ENCODE measurements at regions not wholly inside any gene's neighbourhood (a gene's known extent, or its start where the extent isn't known, plus 50 kb on each side); places are given as distances from the start of the nearest gene placed in this dataset.

DNA sequence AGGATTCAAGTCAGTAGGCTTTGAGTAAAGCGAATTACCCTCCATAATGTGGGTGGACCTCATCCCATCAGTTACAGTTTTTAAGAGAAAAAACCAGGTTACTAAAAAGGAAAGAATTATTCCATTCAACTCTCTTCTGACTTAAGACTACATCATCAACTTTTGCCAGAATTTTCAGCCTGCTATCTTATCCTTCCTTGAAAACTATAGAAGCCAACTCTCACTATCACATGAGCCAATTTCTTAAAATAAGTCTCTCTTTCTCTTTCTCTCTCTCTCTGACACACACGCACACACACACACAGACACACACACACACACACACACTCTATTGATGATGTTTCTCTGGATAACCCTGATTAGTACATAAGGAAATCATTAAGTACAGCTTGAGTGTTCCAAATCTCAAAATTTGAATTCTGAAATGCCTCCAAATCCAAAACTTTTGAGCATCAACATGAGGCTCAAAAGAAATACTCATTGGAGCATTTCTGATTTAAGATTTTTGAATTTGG is 217.0 kb upstream of the PRR20A start:
- H3K36me3 ChIP-seq (ENCODE audit: insufficient read depth, low read length), result no peaks in the 10 kb centered on the region
- no peaks in the 10 kb centered on the region for H3K79me2 ChIP-seq (ENCODE audit: insufficient read depth, low read depth, low read length)
- no peaks in the 10 kb centered on the region for H3K9me3 ChIP-seq (ENCODE audit: low read length)
- no peak overlapping the region for H3K4me3 ChIP-seq (ENCODE audit: low read depth, low read length, poor library complexity, severe bottlenecking)
- BruUV-seq (replicated peaks), result no TSS peak
- POLR2A ChIA-PET, result no interaction called here
- no peak overlapping the region for H3K27ac ChIP-seq (ENCODE audit: low read depth, low read length, poor library complexity, severe bottlenecking)
- DNase-seq (ENCODE audit: low spot score), result no peak
- intact Hi-C loops (cut with micrococcal nuclease; ENCODE audit: unreplicated experiment), result no loop called here
- CTCF ChIA-PET (ENCODE audit: unreplicated experiment), result no interaction called here
- no peaks in the 10 kb centered on the region for H3K9me2 ChIP-seq (ENCODE audit: insufficient read depth, low read length)
- H2AFZ ChIP-seq (ENCODE audit: low read length), result no peak overlapping the region
- H3K4me2 ChIP-seq (ENCODE audit: low read length), result no peak overlapping the region
- no peaks in the 10 kb centered on the region for H4K20me1 ChIP-seq (ENCODE audit: insufficient read depth, low read length)
- H3K4me1 ChIP-seq (ENCODE audit: insufficient read depth, low read length, poor library complexity, severe bottlenecking), result no peaks in the 10 kb centered on the region
- TF ChIP-seq, protein P1, sequence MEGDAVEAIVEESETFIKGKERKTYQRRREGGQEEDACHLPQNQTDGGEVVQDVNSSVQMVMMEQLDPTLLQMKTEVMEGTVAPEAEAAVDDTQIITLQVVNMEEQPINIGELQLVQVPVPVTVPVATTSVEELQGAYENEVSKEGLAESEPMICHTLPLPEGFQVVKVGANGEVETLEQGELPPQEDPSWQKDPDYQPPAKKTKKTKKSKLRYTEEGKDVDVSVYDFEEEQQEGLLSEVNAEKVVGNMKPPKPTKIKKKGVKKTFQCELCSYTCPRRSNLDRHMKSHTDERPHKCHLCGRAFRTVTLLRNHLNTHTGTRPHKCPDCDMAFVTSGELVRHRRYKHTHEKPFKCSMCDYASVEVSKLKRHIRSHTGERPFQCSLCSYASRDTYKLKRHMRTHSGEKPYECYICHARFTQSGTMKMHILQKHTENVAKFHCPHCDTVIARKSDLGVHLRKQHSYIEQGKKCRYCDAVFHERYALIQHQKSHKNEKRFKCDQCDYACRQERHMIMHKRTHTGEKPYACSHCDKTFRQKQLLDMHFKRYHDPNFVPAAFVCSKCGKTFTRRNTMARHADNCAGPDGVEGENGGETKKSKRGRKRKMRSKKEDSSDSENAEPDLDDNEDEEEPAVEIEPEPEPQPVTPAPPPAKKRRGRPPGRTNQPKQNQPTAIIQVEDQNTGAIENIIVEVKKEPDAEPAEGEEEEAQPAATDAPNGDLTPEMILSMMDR (conservative IDR thresholded peaks at IDR 0.05; ENCODE audit: low read length), result no peak
- no peak for TF ChIP-seq EZH2phosphoT487 (IDR thresholded peaks at IDR 0.05; ENCODE audit: borderline replicate concordance, low read depth, low read length)

DNA sequence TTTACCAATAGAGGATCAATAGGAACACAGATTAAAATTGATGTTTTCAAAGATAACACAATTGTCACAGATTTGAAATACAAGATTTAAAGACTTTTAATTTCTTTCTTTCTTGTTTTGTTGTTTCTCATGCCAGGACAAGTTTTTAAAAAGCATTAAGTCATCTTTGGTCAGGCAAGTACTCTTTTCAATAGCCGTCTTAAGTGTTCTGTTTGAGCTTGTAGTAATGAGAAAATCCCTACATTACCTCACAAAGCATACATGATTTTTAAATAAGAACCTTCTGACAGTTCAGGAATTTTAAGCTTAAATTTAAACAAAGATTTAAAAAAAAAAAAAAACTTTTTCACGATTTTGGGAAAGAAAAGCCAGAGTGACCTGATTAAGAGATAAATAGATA is 216.3 kb upstream of the PRR20A start:
- no peaks in the 10 kb centered on the region for H3K4me1 ChIP-seq (ENCODE audit: insufficient read depth, low read length, poor library complexity, severe bottlenecking)
- no peaks in the 10 kb centered on the region for H3K9me2 ChIP-seq (ENCODE audit: insufficient read depth, low read length)
- no peaks in the 10 kb centered on the region for H4K20me1 ChIP-seq (ENCODE audit: insufficient read depth, low read length)
- DNase-seq (ENCODE audit: low spot score), result no peak
- TF ChIP-seq, protein P1 (conservative IDR thresholded peaks at IDR 0.05; ENCODE audit: low read length), result no peak
- TF ChIP-seq EZH2phosphoT487 (IDR thresholded peaks at IDR 0.05; ENCODE audit: borderline replicate concordance, low read depth, low read length), result no peak
- H3K36me3 ChIP-seq (ENCODE audit: insufficient read depth, low read length), result no peaks in the 10 kb centered on the region
- H3K9me3 ChIP-seq (ENCODE audit: low read length), result no peaks in the 10 kb centered on the region
- no peak overlapping the region for H3K4me3 ChIP-seq (ENCODE audit: low read depth, low read length, poor library complexity, severe bottlenecking)
- POLR2A ChIA-PET, result interaction anchor here (0.6 to 0.7 kb wide), 4 partner anchors 61 to 1484 kb away, joined by 3 to 4 read pairs (median 3); no protein-coding TSS in a partner anchor
- H2AFZ ChIP-seq (ENCODE audit: low read length), result no peak overlapping the region
- intact Hi-C loops (cut with micrococcal nuclease; ENCODE audit: unreplicated experiment), result no loop called here
- H3K27ac ChIP-seq (ENCODE audit: low read depth, low read length, poor library complexity, severe bottlenecking), result no peak overlapping the region
- CTCF ChIA-PET (ENCODE audit: unreplicated experiment), result no interaction called here
- no peak overlapping the region for H3K4me2 ChIP-seq (ENCODE audit: low read length)
- BruUV-seq (replicated peaks), result no TSS peak
- no peaks in the 10 kb centered on the region for H3K79me2 ChIP-seq (ENCODE audit: insufficient read depth, low read depth, low read length)

- no peak for DNase-seq (ENCODE audit: low spot score)
- Histone ChIP-seq H2AFZ (ENCODE audit: low read length) (no peak overlapping the region), H3K27ac (ENCODE audit: low read depth, low read length, poor library complexity, severe bottlenecking) (no peak overlapping the region), H3K79me2 (ENCODE audit: insufficient read depth, low read depth, low read length) (no peaks in the 10 kb centered on the region), H3K4me3 (ENCODE audit: low read depth, low read length, poor library complexity, severe bottlenecking) (no peak overlapping the region), H3K36me3 (ENCODE audit: insufficient read depth, low read length) (no peaks in the 10 kb centered on the region), H3K9me2 (ENCODE audit: insufficient read depth, low read length) (no peaks in the 10 kb centered on the region), H4K20me1 (ENCODE audit: insufficient read depth, low read length) (no peaks in the 10 kb centered on the region), H3K9me3 (ENCODE audit: low read length) (no peaks in the 10 kb centered on the region), H3K4me1 (ENCODE audit: insufficient read depth, low read length, poor library complexity, severe bottlenecking) (no peaks in the 10 kb centered on the region), H3K4me2 (ENCODE audit: low read length) (no peak overlapping the region)
- TF ChIP-seq EZH2phosphoT487 (IDR thresholded peaks at IDR 0.05; ENCODE audit: borderline replicate concordance, low read depth, low read length), result no peak
- TF ChIP-seq, protein P1 (conservative IDR thresholded peaks at IDR 0.05; ENCODE audit: low read length), result no peak
- intact Hi-C loops (cut with micrococcal nuclease; ENCODE audit: unreplicated experiment), result no loop called here
- BruUV-seq (replicated peaks), result no TSS peak
- ChIA-PET CTCF (ENCODE audit: unreplicated experiment) (no interaction called here), POLR2A (interaction anchor here (0.6 kb wide), 1 partner anchor 11 kb away, joined by 3 read pairs; no protein-coding TSS in a partner anchor)
These were observed 208.6 kb upstream of the PRR20A start for GRCh38 chr13:56932104-56932503.
